GM20000 (cell line): ENCODE measurements at regions not wholly inside any gene's neighbourhood (a gene's known extent, or its start where the extent isn't known, plus 50 kb on each side); places are given as distances from the start of the nearest gene placed in this dataset.
"Not testable (repeated sequence)": the region's sequence is repeated elsewhere in the genome, so short reads cannot be mapped to it uniquely, and the experiment has no call there.

Source experiments
- DNase-seq: peaks from one replicate; pipeline ENCODE4 v3.0.0; 2012; ENCODE audit warnings: low spot score
- TF ChIP-seq, protein P1 (sequence below): IDR thresholded peaks from 2 replicates; pipeline ENCODE4 v1.5.1; 2012; ENCODE audit warnings: mild to moderate bottlenecking, control low read depth; ENCODE audit errors: extremely low read depth, missing control alignments

DNA sequence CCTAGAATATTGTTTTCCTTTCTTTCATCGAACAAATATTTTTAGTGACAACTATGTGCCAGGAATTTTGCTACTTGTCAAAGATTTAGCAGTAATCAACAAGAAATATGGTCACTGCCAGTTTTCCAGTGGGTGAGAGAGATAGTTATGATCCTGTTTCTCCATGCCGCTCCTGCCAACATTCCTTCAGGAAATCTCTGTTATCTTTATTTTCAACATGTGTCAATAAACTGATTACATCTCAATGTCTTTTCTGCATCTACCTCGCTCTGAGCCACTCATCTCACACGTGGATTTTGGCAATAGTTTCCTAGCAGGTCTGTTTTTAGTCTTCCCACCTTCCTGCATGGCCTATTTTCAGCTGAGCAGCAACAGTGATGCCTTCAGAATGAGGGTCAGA, 650.0 kb upstream of the STXBP6 start:
- TF ChIP-seq, protein P1, sequence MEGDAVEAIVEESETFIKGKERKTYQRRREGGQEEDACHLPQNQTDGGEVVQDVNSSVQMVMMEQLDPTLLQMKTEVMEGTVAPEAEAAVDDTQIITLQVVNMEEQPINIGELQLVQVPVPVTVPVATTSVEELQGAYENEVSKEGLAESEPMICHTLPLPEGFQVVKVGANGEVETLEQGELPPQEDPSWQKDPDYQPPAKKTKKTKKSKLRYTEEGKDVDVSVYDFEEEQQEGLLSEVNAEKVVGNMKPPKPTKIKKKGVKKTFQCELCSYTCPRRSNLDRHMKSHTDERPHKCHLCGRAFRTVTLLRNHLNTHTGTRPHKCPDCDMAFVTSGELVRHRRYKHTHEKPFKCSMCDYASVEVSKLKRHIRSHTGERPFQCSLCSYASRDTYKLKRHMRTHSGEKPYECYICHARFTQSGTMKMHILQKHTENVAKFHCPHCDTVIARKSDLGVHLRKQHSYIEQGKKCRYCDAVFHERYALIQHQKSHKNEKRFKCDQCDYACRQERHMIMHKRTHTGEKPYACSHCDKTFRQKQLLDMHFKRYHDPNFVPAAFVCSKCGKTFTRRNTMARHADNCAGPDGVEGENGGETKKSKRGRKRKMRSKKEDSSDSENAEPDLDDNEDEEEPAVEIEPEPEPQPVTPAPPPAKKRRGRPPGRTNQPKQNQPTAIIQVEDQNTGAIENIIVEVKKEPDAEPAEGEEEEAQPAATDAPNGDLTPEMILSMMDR = no peak
- DNase-seq = no peak

DNA sequence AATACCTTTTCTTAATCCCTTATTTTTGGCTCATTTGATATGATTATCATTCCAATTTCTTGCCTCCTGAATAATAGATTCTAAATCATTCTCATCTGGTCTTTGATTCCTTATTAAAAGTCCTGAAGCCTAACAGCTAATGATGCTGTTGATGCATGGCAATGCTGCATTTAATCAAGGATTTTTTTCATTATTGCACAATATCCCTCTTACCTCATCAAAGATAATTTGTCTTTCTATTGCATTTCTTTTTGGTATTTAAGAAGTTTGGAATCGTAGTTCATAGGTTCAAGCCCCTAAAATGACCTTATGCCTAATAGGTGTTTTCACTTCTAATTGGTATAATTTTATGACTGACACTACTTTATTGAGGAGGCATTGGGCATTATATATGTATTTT, 648.2 kb upstream of the STXBP6 start:
- TF ChIP-seq, protein P1 = no peak
- DNase-seq = no peak

DNA sequence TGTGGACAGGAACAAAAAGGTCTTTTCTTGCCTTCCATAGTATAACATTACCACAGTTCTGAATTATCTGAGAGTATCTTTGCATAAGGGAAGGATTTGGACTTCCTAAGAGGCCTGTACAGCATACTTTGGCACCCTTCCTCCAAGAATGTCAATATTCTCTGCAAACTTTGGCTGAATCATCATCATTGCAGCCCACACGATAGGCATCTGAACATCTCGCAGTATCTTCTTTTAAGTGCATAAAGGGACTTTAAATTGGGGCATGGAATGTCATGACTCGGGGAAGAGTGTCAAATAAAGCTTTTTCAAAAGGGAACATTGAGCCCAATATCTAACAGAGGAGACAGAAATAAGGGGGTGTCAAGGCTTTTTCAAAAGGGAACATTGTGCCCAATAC, 646.2 kb upstream of the STXBP6 start:
- TF ChIP-seq, protein P1 = no peak
- no peak for DNase-seq

DNA sequence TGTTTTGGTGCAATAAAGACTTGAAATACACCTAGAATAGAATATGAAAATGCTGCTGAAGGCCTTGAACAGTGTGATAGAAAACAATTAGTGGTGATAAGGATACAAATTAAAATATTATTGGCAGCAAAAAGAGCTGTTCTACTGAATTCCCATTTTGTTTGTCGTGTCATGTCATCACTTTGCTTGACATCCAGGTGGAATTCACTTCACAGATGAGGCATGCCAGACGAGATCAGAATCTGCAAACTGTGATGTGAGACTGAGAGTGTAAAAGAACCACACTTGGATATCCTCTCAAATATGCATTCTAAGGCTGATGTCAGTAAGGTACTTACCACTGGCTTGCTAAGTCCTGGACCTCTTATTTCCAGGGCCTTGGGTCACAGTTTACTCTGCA, 635.1 kb upstream of the STXBP6 start:
- TF ChIP-seq, protein P1 = no peak
- no peak for DNase-seq

DNA sequence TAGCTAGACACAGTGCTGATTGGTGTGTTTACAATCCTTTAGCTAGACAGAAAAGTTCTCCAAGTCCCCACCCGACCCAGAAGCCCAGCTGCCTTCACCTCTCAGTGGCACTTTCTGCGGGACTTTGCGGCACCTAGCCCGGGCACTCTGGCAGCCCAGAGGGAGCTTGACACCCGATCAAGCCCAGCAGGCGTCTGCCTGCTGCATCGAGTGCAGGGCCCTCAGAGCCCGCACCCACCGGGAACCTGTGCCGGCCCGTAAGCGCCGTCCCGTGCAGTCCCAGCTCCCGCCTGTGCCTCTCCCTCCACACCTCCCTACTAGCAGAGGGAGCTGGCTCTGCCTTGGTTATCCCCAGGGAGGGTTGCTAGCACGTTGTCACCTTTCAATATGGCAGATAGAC, 631.0 kb upstream of the STXBP6 start:
- TF ChIP-seq, protein P1 = no peak
- DNase-seq = no peak

DNA sequence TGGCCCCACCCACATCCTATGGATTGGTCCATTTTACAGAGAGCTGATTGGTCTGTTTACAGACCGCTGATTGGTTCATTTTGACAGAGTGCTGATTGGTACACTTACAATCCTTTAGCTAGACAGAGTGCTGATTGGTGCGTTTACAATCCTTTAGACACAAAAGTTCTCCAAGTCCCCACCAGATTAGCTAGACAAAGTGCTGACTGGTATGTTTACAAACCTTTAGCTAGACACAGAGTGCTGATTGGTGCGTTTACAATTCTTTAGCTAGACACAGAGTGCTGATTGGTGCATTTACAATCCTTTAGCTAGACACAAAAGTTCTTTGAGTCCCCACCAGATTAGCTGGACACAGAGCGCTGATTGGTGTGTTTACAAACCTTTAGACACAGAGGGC, 630.6 kb upstream of the STXBP6 start:
- DNase-seq = not testable (repeated sequence)

DNA sequence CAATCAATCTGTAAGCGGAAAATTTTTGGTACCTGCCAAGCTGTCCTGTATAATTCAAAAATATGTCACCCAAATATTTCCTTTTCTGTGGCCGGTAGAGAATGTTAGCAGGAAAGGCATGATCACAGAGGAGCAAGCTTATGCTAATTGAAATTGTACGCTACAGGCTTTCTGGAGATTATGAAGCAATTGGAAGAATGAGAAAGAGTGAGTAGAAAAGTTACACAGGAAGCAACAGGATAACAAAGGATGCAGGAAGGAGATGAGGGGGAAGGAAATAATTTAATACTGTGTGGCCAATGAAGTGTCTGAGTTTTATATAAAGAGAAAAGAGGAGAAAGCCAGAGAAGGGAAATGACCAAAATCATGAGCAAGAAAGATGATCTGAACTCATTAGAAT, 627.2 kb upstream of the STXBP6 start:
- no peak for DNase-seq
- TF ChIP-seq, protein P1 = no peak

DNA sequence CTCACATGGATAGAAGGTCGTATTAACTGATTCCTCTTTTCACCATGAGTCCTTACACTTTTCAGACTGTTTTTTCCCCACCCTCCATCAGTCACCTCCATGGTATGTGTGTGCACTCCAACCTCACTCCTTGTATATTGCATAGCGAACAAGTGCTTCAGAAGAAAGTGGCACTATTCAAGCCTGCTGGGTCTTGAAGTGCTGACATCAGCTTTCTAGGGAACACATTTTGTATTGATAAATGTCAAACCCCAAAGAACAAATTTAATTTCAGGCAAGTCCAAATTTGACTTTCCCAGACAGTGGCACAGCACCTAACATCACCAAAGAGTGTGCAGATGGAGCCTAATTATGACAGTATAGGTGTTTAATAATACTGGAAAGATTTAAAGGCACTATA, 617.4 kb upstream of the STXBP6 start:
- TF ChIP-seq, protein P1 = no peak
- no peak for DNase-seq
